Effector memory CD8-positive, alpha-beta T cell (primary cell): ENCODE measurements at regions not wholly inside any gene's neighbourhood (a gene's known extent, or its start where the extent isn't known, plus 50 kb on each side); places are given as distances from the start of the nearest gene placed in this dataset.
"Not testable (repeated sequence)": the region's sequence is repeated elsewhere in the genome, so short reads cannot be mapped to it uniquely, and the experiment has no call there.

Source experiments
- ATAC-seq: fragments of 150-1000 bp; cut with Tn5 transposase; replicated peaks from 2 replicates; pipeline ENCODE4 v1.10.0; 2021; ENCODE audit warnings: mild to moderate bottlenecking, moderate library complexity
- DNase-seq, 3 experiments: peaks; one replicate each; pipeline ENCODE4 v3.0.0; 2021
- H3K27ac Mint-ChIP-seq, 2 donors: one replicate each; pipeline ENCODE4 v1.8.0; 2022; ENCODE audit warnings: mild to moderate bottlenecking in 2 of 2, mixed read lengths in 2 of 2, moderate library complexity in 2 of 2
- H3K27me3 Mint-ChIP-seq, 2 donors: one replicate each; pipeline ENCODE4 v1.8.0; 2022; ENCODE audit warnings: mixed read lengths in 2 of 2
- H3K36me3 Mint-ChIP-seq: one replicate; pipeline ENCODE4 v1.8.0; 2022; ENCODE audit warnings: mild to moderate bottlenecking, moderate library complexity, mixed read lengths; ENCODE audit not compliant: insufficient read depth
- H3K4me1 Mint-ChIP-seq, 2 donors: one replicate each; pipeline ENCODE4 v1.8.0; 2022; ENCODE audit warnings: low read depth in 2 of 2, mixed read lengths in 2 of 2
- H3K4me3 Mint-ChIP-seq, 2 donors: one replicate each; pipeline ENCODE4 v1.8.0; 2022; ENCODE audit warnings: mild to moderate bottlenecking in 2 of 2, mixed read lengths in 2 of 2, moderate library complexity in 2 of 2
- H3K9me3 Mint-ChIP-seq, 2 donors: one replicate each; pipeline ENCODE4 v1.8.0; 2022; ENCODE audit warnings: mixed read lengths in 2 of 2

GRCh38 chr3:35241236-35241635, 398.1 kb upstream of the ARPP21 start:
- no peak for ATAC-seq
- DNase-seq, result no peak
- Mint-ChIP-seq H3K9me3 (peaks cover 0 to 7% of the 10 kb centered on the region in 2 donors), H3K4me3 (no peak overlapping the region), H3K4me1 (no peaks in the 10 kb centered on the region), H3K27me3 (no peaks in the 10 kb centered on the region), H3K36me3 (no peaks in the 10 kb centered on the region), H3K27ac (no peak overlapping the region)

GRCh38 chr3:35254917-35255316, 384.4 kb upstream of the ARPP21 start:
- Mint-ChIP-seq H3K36me3 (no peaks in the 10 kb centered on the region), H3K27me3 (no peaks in the 10 kb centered on the region), H3K27ac (no peak overlapping the region), H3K4me3 (no peak overlapping the region), H3K4me1 (no peaks in the 10 kb centered on the region), H3K9me3 (peaks cover 10 to 27% of the 10 kb centered on the region in 2 donors)
- ATAC-seq (no peak), DNase-seq (no peak)

GRCh38 chr3:35257641-35258040, 381.7 kb upstream of the ARPP21 start:
- Mint-ChIP-seq H3K9me3 (peaks cover 15 to 23% of the 10 kb centered on the region in 2 donors), H3K4me3 (no peak overlapping the region), H3K27ac (no peak overlapping the region), H3K27me3 (no peaks in the 10 kb centered on the region), H3K36me3 (no peaks in the 10 kb centered on the region), H3K4me1 (no peaks in the 10 kb centered on the region)
- no peak for DNase-seq
- ATAC-seq, result no peak

- DNase-seq (no peak), ATAC-seq (no peak)
- Mint-ChIP-seq H3K9me3 (peaks cover 0 to 14% of the 10 kb centered on the region in 2 donors), H3K27me3 (no peaks in the 10 kb centered on the region), H3K36me3 (no peaks in the 10 kb centered on the region), H3K27ac (no peak overlapping the region), H3K4me1 (no peaks in the 10 kb centered on the region), H3K4me3 (no peak overlapping the region)
Measured at GRCh38 chr3:35262406-35262805, 376.9 kb upstream of the ARPP21 start.

GRCh38 chr3:35263477-35263876, 375.8 kb upstream of the ARPP21 start:
- no peaks in the 10 kb centered on the region for H3K36me3 Mint-ChIP-seq
- H3K27me3 Mint-ChIP-seq, result no peaks in the 10 kb centered on the region

GRCh38 chr3:35266065-35266464, 373.3 kb upstream of the ARPP21 start:
- H3K27me3 Mint-ChIP-seq, H3K4me3 Mint-ChIP-seq, H3K36me3 Mint-ChIP-seq, H3K27ac Mint-ChIP-seq, H3K4me1 Mint-ChIP-seq, H3K9me3 Mint-ChIP-seq, DNase-seq, ATAC-seq: not testable (repeated sequence)

More at GRCh38 chr3:35263477-35263876, 375.8 kb upstream of the ARPP21 start:
- DNase-seq (no peak), ATAC-seq (no peak)
- peaks cover 0 to 10% of the 10 kb centered on the region in 2 donors for H3K9me3 Mint-ChIP-seq
- no peak overlapping the region for H3K4me3 Mint-ChIP-seq
- H3K27ac Mint-ChIP-seq, result no peak overlapping the region
- H3K4me1 Mint-ChIP-seq, result no peaks in the 10 kb centered on the region

GRCh38 chr3:35275768-35276167, 363.6 kb upstream of the ARPP21 start:
- no peak for ATAC-seq
- Mint-ChIP-seq H3K4me3 (no peak overlapping the region), H3K36me3 (peaks cover 3% of the 10 kb centered on the region), H3K27me3 (no peaks in the 10 kb centered on the region), H3K27ac (no peak overlapping the region), H3K9me3 (peaks cover 13 to 40% of the 10 kb centered on the region in 2 donors), H3K4me1 (no peaks in the 10 kb centered on the region)
- DNase-seq, result no peak

GRCh38 chr3:35276568-35276967, 362.8 kb upstream of the ARPP21 start:
- no peak overlapping the region for H3K4me3 Mint-ChIP-seq
- DNase-seq, result no peak
- no peaks in the 10 kb centered on the region for H3K4me1 Mint-ChIP-seq
- no peaks in the 10 kb centered on the region for H3K27me3 Mint-ChIP-seq
- no peak for ATAC-seq
- peaks cover 13 to 45% of the 10 kb centered on the region in 2 donors for H3K9me3 Mint-ChIP-seq
- no peak overlapping the region for H3K27ac Mint-ChIP-seq
- peaks cover 7% of the 10 kb centered on the region for H3K36me3 Mint-ChIP-seq

GRCh38 chr3:35291471-35292236, 347.7 kb upstream of the ARPP21 start:
- no peak overlapping the region for H3K27ac Mint-ChIP-seq
- peaks cover 5 to 23% of the 10 kb centered on the region in 2 donors for H3K9me3 Mint-ChIP-seq
- no peak for DNase-seq

GRCh38 chr3:35292568-35292967, 346.8 kb upstream of the ARPP21 start:
- Mint-ChIP-seq H3K9me3 (peaks cover 5 to 24% of the 10 kb centered on the region in 2 donors), H3K36me3 (no peaks in the 10 kb centered on the region), H3K27me3 (no peaks in the 10 kb centered on the region), H3K4me3 (no peak overlapping the region), H3K4me1 (no peaks in the 10 kb centered on the region), H3K27ac (no peak overlapping the region)
- ATAC-seq (no peak), DNase-seq (no peak)

More at GRCh38 chr3:35291471-35292236, 347.7 kb upstream of the ARPP21 start:
- Mint-ChIP-seq H3K4me1 (no peaks in the 10 kb centered on the region), H3K4me3 (no peak overlapping the region), H3K27me3 (no peaks in the 10 kb centered on the region), H3K36me3 (no peaks in the 10 kb centered on the region)
- no peak for ATAC-seq

- Mint-ChIP-seq H3K27ac (no peak overlapping the region), H3K4me1 (no peaks in the 10 kb centered on the region), H3K27me3 (no peaks in the 10 kb centered on the region), H3K4me3 (no peak overlapping the region), H3K9me3 (peaks cover 9 to 11% of the 10 kb centered on the region in 2 donors), H3K36me3 (no peaks in the 10 kb centered on the region)
- DNase-seq, result no peak
- no peak for ATAC-seq
Measured at GRCh38 chr3:35295906-35296305, 343.4 kb upstream of the ARPP21 start.

- H3K9me3 Mint-ChIP-seq, result peaks cover 10 to 15% of the 10 kb centered on the region in 2 donors
- no peaks in the 10 kb centered on the region for H3K4me1 Mint-ChIP-seq
- no peaks in the 10 kb centered on the region for H3K36me3 Mint-ChIP-seq
- no peaks in the 10 kb centered on the region for H3K27me3 Mint-ChIP-seq
- ATAC-seq (no peak), DNase-seq (no peak)
- H3K4me3 Mint-ChIP-seq, result no peak overlapping the region
- H3K27ac Mint-ChIP-seq, result no peak overlapping the region
Measured at GRCh38 chr3:35296533-35296932, 342.8 kb upstream of the ARPP21 start.

- ATAC-seq, H3K27ac Mint-ChIP-seq, H3K27me3 Mint-ChIP-seq, H3K4me1 Mint-ChIP-seq, DNase-seq, H3K4me3 Mint-ChIP-seq, H3K36me3 Mint-ChIP-seq: not testable (repeated sequence)
- H3K9me3 Mint-ChIP-seq, result peaks cover 10 to 19% of the 10 kb centered on the region in 2 donors
Measured at GRCh38 chr3:35296944-35297343, 342.4 kb upstream of the ARPP21 start.

- Mint-ChIP-seq H3K27ac (no peak overlapping the region), H3K9me3 (peaks cover 3 to 21% of the 10 kb centered on the region in 2 donors), H3K36me3 (no peaks in the 10 kb centered on the region), H3K4me1 (no peaks in the 10 kb centered on the region), H3K4me3 (no peak overlapping the region), H3K27me3 (no peaks in the 10 kb centered on the region)
- ATAC-seq, result no peak
- DNase-seq, result no peak
Measured at GRCh38 chr3:35305406-35305805, 333.9 kb upstream of the ARPP21 start.
